Loucy (cell line): ENCODE measurements at regions not wholly inside any gene's neighbourhood (a gene's known extent, or its start where the extent isn't known, plus 50 kb on each side); places are given as distances from the start of the nearest gene placed in this dataset.

Experiments
- H2AFZ ChIP-seq: fragments of 200-600 bp; sonication (generic); 2 replicates; pipeline ENCODE4 v1.6.0; 2016; ENCODE audit warnings: antibody characterized with exemption, mild to moderate bottlenecking, low read length, moderate library complexity
- H3F3A ChIP-seq: fragments of 200-600 bp; 2 replicates; pipeline ENCODE4 v1.6.0; 2016; ENCODE audit warnings: antibody characterized with exemption, low read depth, mild to moderate bottlenecking
- H3K27me3 ChIP-seq: fragments of 200-600 bp; sonication (generic); 2 replicates; pipeline ENCODE4 v1.6.1; 2014; ENCODE audit warnings: low read length, mild to moderate bottlenecking; ENCODE audit not compliant: insufficient read depth, poor library complexity, severe bottlenecking
- H3K36me3 ChIP-seq: fragments of 200-600 bp; sonication (generic); 2 replicates; pipeline ENCODE4 v1.6.1; 2016; ENCODE audit warnings: low read length; ENCODE audit not compliant: insufficient read depth
- H3K4me1 ChIP-seq: fragments of 200-600 bp; sonication (generic); 2 replicates; pipeline ENCODE4 v1.5.1; 2014; ENCODE audit warnings: low read length, mild to moderate bottlenecking; ENCODE audit not compliant: insufficient read depth, poor library complexity, severe bottlenecking
- H3K4me2 ChIP-seq: fragments of 200-600 bp; sonication (generic); 2 replicates; pipeline ENCODE4 v1.6.0; 2014; ENCODE audit warnings: antibody characterized with exemption, low read length, low read depth, mild to moderate bottlenecking; ENCODE audit not compliant: poor library complexity, severe bottlenecking
- H3K4me3 ChIP-seq: fragments of 200-600 bp; sonication (generic); 2 replicates; pipeline ENCODE4 v1.5.1; 2014; ENCODE audit warnings: low read length, mild to moderate bottlenecking, mixed read lengths; ENCODE audit not compliant: poor library complexity, severe bottlenecking
- H3K79me2 ChIP-seq: fragments of 200-600 bp; sonication (generic); 2 replicates; pipeline ENCODE4 v1.6.1; 2014; ENCODE audit warnings: low read length; ENCODE audit not compliant: insufficient read depth
- H3K9ac ChIP-seq: fragments of 200-600 bp; sonication (generic); 2 replicates; pipeline ENCODE4 v1.6.0; 2014; ENCODE audit warnings: mild to moderate bottlenecking, low read depth, low read length, moderate library complexity; ENCODE audit not compliant: poor library complexity, severe bottlenecking
- H3K9me2 ChIP-seq: fragments of 200-600 bp; sonication (generic); replicated peaks from 2 replicates; pipeline ENCODE4 v1.6.1; 2016; ENCODE audit warnings: low read depth, low read length, mixed read lengths
- H3K9me3 ChIP-seq: fragments of 200-600 bp; sonication (generic); 2 replicates; pipeline ENCODE4 v1.6.1; 2014; ENCODE audit warnings: mild to moderate bottlenecking, antibody characterized with exemption, low read length, low read depth; ENCODE audit not compliant: insufficient read depth
- H4K20me1 ChIP-seq: fragments of 200-600 bp; sonication (generic); 2 replicates; pipeline ENCODE4 v1.6.0; 2014; ENCODE audit warnings: antibody characterized with exemption, low read length, mild to moderate bottlenecking; ENCODE audit not compliant: insufficient read depth, poor library complexity, severe bottlenecking
- CTCF ChIP-seq: fragments of 200-600 bp; sonication (generic); conservative IDR thresholded peaks from 2 replicates; pipeline ENCODE4 v1.5.1; 2014; ENCODE audit warnings: mild to moderate bottlenecking, antibody characterized with exemption, low read length
- EZH2phosphoT487 ChIP-seq: fragments of 200-600 bp; IDR thresholded peaks from 2 replicates; pipeline ENCODE4 v1.6.1; 2018; ENCODE audit warnings: antibody characterized with exemption, mild to moderate bottlenecking, moderate library complexity, borderline replicate concordance

- Histone ChIP-seq H3K27me3 (no peaks in the 10 kb centered on the region), H3K9me3 (no peaks in the 10 kb centered on the region), H3K4me3 (no peak overlapping the region), H3K79me2 (no peaks in the 10 kb centered on the region), H3K4me2 (no peak overlapping the region), H3K4me1 (no peaks in the 10 kb centered on the region), H4K20me1 (no peaks in the 10 kb centered on the region), H3F3A (no peaks in the 10 kb centered on the region), H3K36me3 (no peaks in the 10 kb centered on the region), H2AFZ (no peak overlapping the region), H3K9me2 (no peaks in the 10 kb centered on the region), H3K9ac (no peak overlapping the region)
- no peak for TF ChIP-seq CTCF
- no peak for TF ChIP-seq EZH2phosphoT487
Measured at GRCh38 chr6:99219788-99220187, 129.7 kb downstream of the FAXC start.

GRCh38 chr6:99216959-99217358 lies 132.5 kb downstream of the FAXC start:
- no peaks in the 10 kb centered on the region for H3K4me1 ChIP-seq
- no peak overlapping the region for H3K4me3 ChIP-seq
- TF ChIP-seq EZH2phosphoT487 (no peak), CTCF (no peak)
- no peaks in the 10 kb centered on the region for H3K36me3 ChIP-seq
- no peak overlapping the region for H3K4me2 ChIP-seq
- H3K79me2 ChIP-seq, result no peaks in the 10 kb centered on the region
- H3K9me3 ChIP-seq, result no peaks in the 10 kb centered on the region
- no peaks in the 10 kb centered on the region for H4K20me1 ChIP-seq
- no peaks in the 10 kb centered on the region for H3F3A ChIP-seq
- H3K27me3 ChIP-seq, result no peaks in the 10 kb centered on the region
- no peak overlapping the region for H2AFZ ChIP-seq
- no peaks in the 10 kb centered on the region for H3K9me2 ChIP-seq
- no peak overlapping the region for H3K9ac ChIP-seq

GRCh38 chr6:99195986-99196655 lies 153.4 kb downstream of the FAXC start:
- H3K79me2 ChIP-seq, result no peaks in the 10 kb centered on the region
- no peaks in the 10 kb centered on the region for H3K9me2 ChIP-seq

More at GRCh38 chr6:99195986-99196655, 153.4 kb downstream of the FAXC start:
- Histone ChIP-seq H3F3A (no peaks in the 10 kb centered on the region), H3K9me3 (no peaks in the 10 kb centered on the region), H3K4me3 (no peak overlapping the region), H3K4me1 (no peaks in the 10 kb centered on the region), H4K20me1 (no peaks in the 10 kb centered on the region), H3K9ac (no peak overlapping the region), H3K4me2 (no peak overlapping the region), H3K27me3 (no peaks in the 10 kb centered on the region), H3K36me3 (no peaks in the 10 kb centered on the region), H2AFZ (no peak overlapping the region)
- no peak for TF ChIP-seq CTCF
- TF ChIP-seq EZH2phosphoT487, result no peak
